IMR-90 (cell line): ENCODE measurements at regions not wholly inside any gene's neighbourhood (a gene's known extent, or its start where the extent isn't known, plus 50 kb on each side); places are given as distances from the start of the nearest gene placed in this dataset.

ENCODE experiments used
- BHLHE40 ChIP-seq: fragments of 150-350 bp; IDR thresholded peaks from 2 replicates; pipeline ENCODE4 v1.6.1; 2016; ENCODE audit warnings: mild to moderate bottlenecking, low read depth, low read length
- CEBPB ChIP-seq: IDR thresholded peaks from 2 replicates; pipeline ENCODE4 v1.6.1; 2012; ENCODE audit warnings: low read depth, low read length, improper control_type of control experiment
- CTCF ChIP-seq: conservative IDR thresholded peaks from 2 replicates; pipeline ENCODE4 v1.5.1; 2012; ENCODE audit warnings: mild to moderate bottlenecking, low read depth, low read length, improper control_type of control experiment
- ELK1 ChIP-seq: fragments of 150-350 bp; IDR thresholded peaks from 2 replicates; pipeline ENCODE4 v1.6.1; 2016; ENCODE audit warnings: low read depth, mild to moderate bottlenecking, low read length, moderate library complexity, borderline replicate concordance
- MAFK ChIP-seq: IDR thresholded peaks from 2 replicates; pipeline ENCODE4 v1.6.1; 2012; ENCODE audit warnings: low read depth, low read length, improper control_type of control experiment
- MXI1 ChIP-seq: IDR thresholded peaks from 2 replicates; pipeline ENCODE4 v1.6.1; 2012; ENCODE audit warnings: low read depth, mild to moderate bottlenecking, low read length, moderate library complexity, borderline replicate concordance
- POLR2A ChIP-seq: IDR thresholded peaks from 2 replicates; pipeline ENCODE4 v1.6.1; 2012; ENCODE audit warnings: mild to moderate bottlenecking, low read depth, low read length
- RAD21 ChIP-seq: IDR thresholded peaks from 2 replicates; pipeline ENCODE4 v1.6.1; 2012; ENCODE audit warnings: low read length, improper control_type of control experiment
- RCOR1 ChIP-seq: IDR thresholded peaks from 2 replicates; pipeline ENCODE4 v1.6.1; 2012; ENCODE audit warnings: mild to moderate bottlenecking, low read length, improper control_type of control experiment; ENCODE audit not compliant: insufficient replicate concordance
- SMC3 ChIP-seq: fragments of 150-350 bp; IDR thresholded peaks from 2 replicates; pipeline ENCODE4 v1.6.1; 2016; ENCODE audit warnings: low read depth, mild to moderate bottlenecking, antibody characterized with exemption, low read length, moderate library complexity
- USF2 ChIP-seq: fragments of 150-350 bp; IDR thresholded peaks from 2 replicates; pipeline ENCODE4 v1.6.1; 2017; ENCODE audit warnings: mild to moderate bottlenecking, antibody characterized with exemption, low read length, low read depth

- TF ChIP-seq CTCF (no peak), POLR2A (no peak), MAFK (no peak), USF2 (no peak), CEBPB (no peak), BHLHE40 (no peak), SMC3 (no peak), MXI1 (no peak), ELK1 (no peak), RAD21 (no peak), RCOR1 (no peak)
Observed at GRCh38 chr2:139730197-139730596, 950.0 kb upstream of the NXPH2 start.
